ENCODE measurements at regions not wholly inside any gene's neighbourhood (a gene's known extent, or its start where the extent isn't known, plus 50 kb on each side); places are given as distances from the start of the nearest gene placed in this dataset.

DNA sequence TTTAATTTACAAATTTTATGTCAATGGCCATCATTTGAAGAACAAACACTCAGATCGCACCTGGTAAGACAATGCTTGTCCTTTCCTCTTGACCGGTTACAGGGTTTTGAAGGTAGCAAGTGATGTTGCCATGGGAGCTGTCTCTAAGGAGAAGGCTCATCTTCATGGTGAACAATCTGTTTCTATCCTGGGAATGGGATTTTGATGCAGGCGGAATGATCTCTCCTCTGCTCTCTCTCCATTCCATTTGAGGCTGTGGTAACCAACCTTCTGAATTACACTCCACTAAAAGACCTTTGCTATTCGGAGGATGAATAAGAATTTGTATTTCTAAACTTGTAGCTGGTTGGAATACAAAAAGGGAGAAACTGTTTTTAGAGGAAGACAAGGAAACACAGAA lies 57.9 kb upstream of the SLC5A9 start:
- Histone ChIP-seq H3K27ac (ENCODE audit: low read depth, low read length) (no peak overlapping the region), H3K9ac (ENCODE audit: low read depth in 1 of 2, low read length in 2 of 2) (no peak overlapping the region), H3K4me1 (ENCODE audit: control insufficient read depth in 1 of 2, insufficient read depth in 2 of 2, low read length in 2 of 2) (no peaks in the 10 kb centered on the region), H3K27me3 (ENCODE audit: control insufficient read depth in 1 of 2, insufficient read depth in 2 of 2, low read length in 2 of 2) (no peaks in the 10 kb centered on the region), H3K36me3 (ENCODE audit: control insufficient read depth in 1 of 2, insufficient read depth in 2 of 2, low read length in 2 of 2) (no peaks in the 10 kb centered on the region), H3K4me3 (ENCODE audit: low read depth in 1 of 2, low read length in 2 of 2) (no peak overlapping the region), H3K9me3 (ENCODE audit: control insufficient read depth in 1 of 2, low read length in 2 of 2) (no peaks in the 10 kb centered on the region)

DNA sequence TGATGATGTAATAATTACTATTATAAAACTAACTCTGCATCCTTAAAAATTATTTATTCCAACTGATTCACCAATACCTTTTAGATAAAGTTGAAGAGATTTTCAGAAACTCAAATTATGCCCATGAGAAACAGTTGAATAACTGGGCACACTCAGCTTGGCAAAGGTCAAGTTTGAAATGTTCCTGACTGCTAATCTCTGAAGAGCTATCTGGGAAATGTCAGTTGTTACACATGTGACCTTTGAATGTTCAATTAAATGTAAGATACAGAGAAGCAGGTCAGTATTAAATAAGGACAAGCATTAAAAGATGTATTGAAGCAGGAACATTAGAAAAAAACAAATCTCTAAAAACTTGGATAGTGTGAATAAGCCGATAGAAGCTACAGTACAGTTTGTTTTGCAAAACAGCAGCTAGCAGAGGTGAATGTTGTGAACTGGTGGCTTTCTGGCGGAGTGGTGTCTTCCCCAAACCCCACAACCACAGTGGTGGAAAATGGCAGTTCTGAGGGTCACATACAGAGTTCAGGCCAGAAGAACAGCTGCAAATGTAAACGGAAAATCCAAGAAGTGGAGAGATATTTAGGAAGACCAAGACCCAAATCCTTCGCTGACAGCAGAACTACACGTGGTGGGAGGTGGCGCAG lies 61.9 kb upstream of the SLC5A9 start:
- H3K4me1 ChIP-seq (ENCODE audit: control insufficient read depth in 1 of 2, insufficient read depth in 2 of 2, low read length in 2 of 2): no peaks in the 10 kb centered on the region
- H3K4me3 ChIP-seq (ENCODE audit: low read depth in 1 of 2, low read length in 2 of 2): no peak overlapping the region
- H3K9ac ChIP-seq (ENCODE audit: low read depth in 1 of 2, low read length in 2 of 2): no peak overlapping the region
- H3K9me3 ChIP-seq (ENCODE audit: control insufficient read depth in 1 of 2, low read length in 2 of 2): no peaks in the 10 kb centered on the region
- H3K27ac ChIP-seq (ENCODE audit: low read depth, low read length): no peak overlapping the region
- no peaks in the 10 kb centered on the region for H3K27me3 ChIP-seq (ENCODE audit: control insufficient read depth in 1 of 2, insufficient read depth in 2 of 2, low read length in 2 of 2)
- H3K36me3 ChIP-seq (ENCODE audit: control insufficient read depth in 1 of 2, insufficient read depth in 2 of 2, low read length in 2 of 2): no peaks in the 10 kb centered on the region

DNA sequence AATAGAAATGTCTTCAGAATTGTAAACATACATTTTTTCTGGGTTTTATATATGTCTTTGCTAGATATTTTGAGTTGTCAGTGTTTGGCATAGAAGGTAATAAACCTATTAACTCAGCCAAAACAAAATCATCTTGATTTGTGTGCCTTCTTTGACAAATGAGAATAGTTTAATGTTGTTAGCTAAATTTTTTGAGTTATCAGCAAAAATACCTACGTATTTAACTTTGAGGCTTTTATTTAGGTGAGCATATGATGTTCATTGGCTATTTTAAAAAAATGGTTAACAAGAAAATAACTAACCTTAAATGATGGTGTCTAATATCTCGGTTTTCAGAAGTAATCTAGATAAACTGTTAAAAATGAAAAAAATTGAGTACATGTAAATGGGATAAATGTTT lies 83.2 kb upstream of the SLC5A9 start:
- H3K9ac ChIP-seq (ENCODE audit: low read depth in 1 of 2, low read length in 2 of 2): no peak overlapping the region
- H3K36me3 ChIP-seq (ENCODE audit: control insufficient read depth in 1 of 2, insufficient read depth in 2 of 2, low read length in 2 of 2): no peaks in the 10 kb centered on the region
- no peaks in the 10 kb centered on the region for H3K4me1 ChIP-seq (ENCODE audit: control insufficient read depth in 1 of 2, insufficient read depth in 2 of 2, low read length in 2 of 2)
- H3K9me3 ChIP-seq (ENCODE audit: control insufficient read depth in 1 of 2, low read length in 2 of 2): no peaks in the 10 kb centered on the region
- H3K27ac ChIP-seq (ENCODE audit: low read depth, low read length): no peak overlapping the region
- no peak overlapping the region for H3K4me3 ChIP-seq (ENCODE audit: low read depth in 1 of 2, low read length in 2 of 2)
- H3K27me3 ChIP-seq (ENCODE audit: control insufficient read depth in 1 of 2, insufficient read depth in 2 of 2, low read length in 2 of 2): no peaks in the 10 kb centered on the region

DNA sequence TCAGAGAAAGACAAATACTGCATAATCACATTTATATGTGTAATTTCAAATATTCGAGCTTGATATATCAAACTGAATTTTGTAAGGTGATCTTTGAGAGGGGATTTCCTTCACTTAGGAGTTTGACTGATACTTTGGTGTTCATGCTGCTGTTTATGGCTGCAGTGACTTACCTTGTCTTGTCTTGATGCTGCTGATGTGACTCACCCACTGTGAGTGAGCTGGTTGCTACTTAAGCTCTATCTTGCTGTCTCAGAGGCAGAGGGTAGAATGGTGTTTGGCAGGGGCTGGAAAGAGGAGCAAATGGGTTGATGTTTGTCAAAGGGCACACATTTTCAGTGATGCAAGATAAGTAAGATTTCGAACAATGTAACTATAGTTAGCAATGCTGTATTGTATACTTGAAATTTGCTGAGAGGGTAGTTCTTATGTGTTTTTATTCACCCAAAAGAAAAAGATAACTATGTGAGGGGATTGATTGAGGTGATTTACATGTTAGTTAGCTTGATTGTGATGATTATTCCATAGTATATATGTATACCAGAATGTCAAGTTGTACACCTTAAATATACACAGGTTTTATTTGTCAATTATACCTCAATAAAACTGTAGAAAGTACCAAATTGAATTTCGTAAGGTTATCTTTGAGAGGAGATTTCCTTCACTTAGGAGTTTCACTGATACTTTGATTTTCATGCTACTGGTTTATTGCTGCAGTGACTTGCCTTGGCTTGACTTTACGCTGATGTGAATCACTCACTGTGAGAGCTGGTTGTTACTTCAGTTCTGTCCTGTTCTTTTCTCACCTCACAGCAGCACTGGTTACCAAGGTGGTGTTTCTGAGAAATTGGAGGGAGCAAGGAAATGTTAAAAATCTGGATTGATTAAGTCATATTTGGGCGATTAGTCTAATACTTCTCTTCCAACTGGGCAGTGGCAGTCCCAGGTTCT lies 94.5 kb upstream of the SLC5A9 start:
- Histone ChIP-seq H3K36me3 (ENCODE audit: control insufficient read depth in 1 of 2, insufficient read depth in 2 of 2, low read length in 2 of 2) (no peaks in the 10 kb centered on the region), H3K27me3 (ENCODE audit: control insufficient read depth in 1 of 2, insufficient read depth in 2 of 2, low read length in 2 of 2) (no peaks in the 10 kb centered on the region), H3K4me1 (ENCODE audit: control insufficient read depth in 1 of 2, insufficient read depth in 2 of 2, low read length in 2 of 2) (no peaks in the 10 kb centered on the region), H3K9me3 (ENCODE audit: control insufficient read depth in 1 of 2, low read length in 2 of 2) (no peaks in the 10 kb centered on the region), H3K27ac (ENCODE audit: low read depth, low read length) (no peak overlapping the region), H3K4me3 (ENCODE audit: low read depth in 1 of 2, low read length in 2 of 2) (no peak overlapping the region), H3K9ac (ENCODE audit: low read depth in 1 of 2, low read length in 2 of 2) (no peak overlapping the region)

DNA sequence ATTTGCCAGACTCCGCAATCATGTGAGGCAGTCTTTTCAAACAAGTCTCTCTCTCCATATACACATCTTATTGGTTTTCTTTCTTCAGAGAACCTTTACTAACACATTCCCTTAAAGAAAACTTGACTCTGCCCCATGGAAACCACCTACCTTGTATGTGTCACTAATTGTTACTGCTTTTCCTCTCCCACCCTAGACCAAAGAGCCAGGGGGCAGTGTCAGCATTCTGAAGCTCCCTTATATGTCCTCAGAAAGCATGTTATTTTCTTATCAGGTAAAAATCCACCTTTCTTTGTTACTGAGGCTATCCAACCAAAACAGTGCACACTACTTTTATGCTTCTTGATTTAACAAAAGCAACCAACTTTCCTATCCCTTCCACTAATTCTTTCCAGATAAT lies 98.9 kb upstream of the SLC5A9 start:
- Histone ChIP-seq H3K27ac (ENCODE audit: low read depth, low read length) (no peak overlapping the region), H3K27me3 (ENCODE audit: control insufficient read depth in 1 of 2, insufficient read depth in 2 of 2, low read length in 2 of 2) (no peaks in the 10 kb centered on the region), H3K9ac (ENCODE audit: low read depth in 1 of 2, low read length in 2 of 2) (no peak overlapping the region)

DNA sequence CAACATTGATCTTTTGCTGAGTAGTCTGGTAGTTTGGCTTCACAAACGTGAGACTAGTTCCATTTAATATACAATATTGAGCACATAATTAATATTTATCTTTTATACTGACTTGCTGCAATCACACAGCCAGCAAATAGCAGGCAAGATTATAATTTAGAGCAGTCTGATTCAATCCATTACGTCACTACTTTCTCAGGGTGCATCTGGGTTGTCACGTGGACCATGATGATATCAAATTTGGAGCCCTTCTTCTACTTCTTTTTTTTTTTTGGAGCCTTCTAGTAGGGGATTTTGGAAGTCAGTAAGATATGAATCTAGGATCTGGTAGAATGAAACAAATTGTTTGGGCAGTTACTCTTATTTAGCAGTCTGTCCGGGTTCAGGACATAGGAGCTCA lies 100.6 kb upstream of the SLC5A9 start:
- H3K9me3 ChIP-seq (ENCODE audit: control insufficient read depth in 1 of 2, low read length in 2 of 2): no peaks in the 10 kb centered on the region
- no peaks in the 10 kb centered on the region for H3K36me3 ChIP-seq (ENCODE audit: control insufficient read depth in 1 of 2, insufficient read depth in 2 of 2, low read length in 2 of 2)
- H3K4me3 ChIP-seq (ENCODE audit: low read depth in 1 of 2, low read length in 2 of 2): no peak overlapping the region
- H3K9ac ChIP-seq (ENCODE audit: low read depth in 1 of 2, low read length in 2 of 2): no peak overlapping the region
- H3K27ac ChIP-seq (ENCODE audit: low read depth, low read length): no peak overlapping the region
- H3K4me1 ChIP-seq (ENCODE audit: control insufficient read depth in 1 of 2, insufficient read depth in 2 of 2, low read length in 2 of 2): no peaks in the 10 kb centered on the region
- no peaks in the 10 kb centered on the region for H3K27me3 ChIP-seq (ENCODE audit: control insufficient read depth in 1 of 2, insufficient read depth in 2 of 2, low read length in 2 of 2)

More for the DNA sequence above, 98.9 kb upstream of the SLC5A9 start:
- Histone ChIP-seq H3K36me3 (ENCODE audit: control insufficient read depth in 1 of 2, insufficient read depth in 2 of 2, low read length in 2 of 2) (no peaks in the 10 kb centered on the region), H3K4me3 (ENCODE audit: low read depth in 1 of 2, low read length in 2 of 2) (no peak overlapping the region), H3K9me3 (ENCODE audit: control insufficient read depth in 1 of 2, low read length in 2 of 2) (no peaks in the 10 kb centered on the region), H3K4me1 (ENCODE audit: control insufficient read depth in 1 of 2, insufficient read depth in 2 of 2, low read length in 2 of 2) (no peaks in the 10 kb centered on the region)

DNA sequence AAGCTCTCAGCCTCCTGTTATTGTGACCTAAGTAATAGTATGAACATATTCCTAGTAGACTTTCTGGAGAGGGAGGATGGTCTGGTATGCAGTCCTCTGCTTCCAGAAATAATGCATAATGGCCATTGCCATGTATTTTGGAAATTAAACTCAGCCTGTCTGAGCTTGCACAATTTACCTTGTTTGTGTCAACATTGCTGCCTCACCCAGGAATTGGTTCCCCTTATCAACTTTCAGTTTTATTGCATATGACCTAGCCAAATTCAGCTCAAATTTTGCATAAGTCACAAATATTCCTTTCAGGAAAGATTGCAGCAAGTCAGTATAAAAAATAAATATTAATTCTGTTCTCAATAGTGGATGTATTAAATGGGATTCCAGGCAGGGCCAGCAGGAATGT lies 101.9 kb upstream of the SLC5A9 start:
- no peak overlapping the region for H3K4me3 ChIP-seq (ENCODE audit: low read depth in 1 of 2, low read length in 2 of 2)
- H3K27ac ChIP-seq (ENCODE audit: low read depth, low read length): no peak overlapping the region
- H3K9ac ChIP-seq (ENCODE audit: low read depth in 1 of 2, low read length in 2 of 2): no peak overlapping the region
- no peaks in the 10 kb centered on the region for H3K36me3 ChIP-seq (ENCODE audit: control insufficient read depth in 1 of 2, insufficient read depth in 2 of 2, low read length in 2 of 2)
- no peaks in the 10 kb centered on the region for H3K4me1 ChIP-seq (ENCODE audit: control insufficient read depth in 1 of 2, insufficient read depth in 2 of 2, low read length in 2 of 2)
- H3K27me3 ChIP-seq (ENCODE audit: control insufficient read depth in 1 of 2, insufficient read depth in 2 of 2, low read length in 2 of 2): no peaks in the 10 kb centered on the region
- H3K9me3 ChIP-seq (ENCODE audit: control insufficient read depth in 1 of 2, low read length in 2 of 2): no peaks in the 10 kb centered on the region

DNA sequence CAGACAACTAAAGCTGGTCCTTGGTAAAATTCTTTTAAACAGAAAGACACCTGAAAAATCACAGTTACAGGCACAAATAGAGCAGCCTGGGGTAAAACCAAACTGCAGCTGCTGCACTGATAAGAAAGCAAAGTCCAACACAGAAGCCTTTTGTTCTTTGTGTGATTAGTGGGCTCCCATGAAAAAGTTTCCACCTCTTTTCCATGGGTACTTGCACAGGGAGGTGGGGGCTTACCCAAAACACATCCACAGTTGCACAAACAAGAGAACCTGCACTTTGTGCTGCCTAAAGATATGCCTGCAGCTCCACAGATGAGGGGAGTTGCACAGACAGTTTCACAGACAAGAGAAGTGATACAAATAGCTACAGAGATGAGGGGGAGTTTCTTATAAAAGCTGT lies 106.7 kb upstream of the SLC5A9 start:
- Histone ChIP-seq H3K9me3 (ENCODE audit: control insufficient read depth in 1 of 2, low read length in 2 of 2) (no peaks in the 10 kb centered on the region), H3K27ac (ENCODE audit: low read depth, low read length) (no peak overlapping the region), H3K4me1 (ENCODE audit: control insufficient read depth in 1 of 2, insufficient read depth in 2 of 2, low read length in 2 of 2) (peaks cover 0 to 8% of the 10 kb centered on the region in 2 donors), H3K9ac (ENCODE audit: low read depth in 1 of 2, low read length in 2 of 2) (no peak overlapping the region), H3K4me3 (ENCODE audit: low read depth in 1 of 2, low read length in 2 of 2) (no peak overlapping the region), H3K27me3 (ENCODE audit: control insufficient read depth in 1 of 2, insufficient read depth in 2 of 2, low read length in 2 of 2) (no peaks in the 10 kb centered on the region), H3K36me3 (ENCODE audit: control insufficient read depth in 1 of 2, insufficient read depth in 2 of 2, low read length in 2 of 2) (no peaks in the 10 kb centered on the region)

DNA sequence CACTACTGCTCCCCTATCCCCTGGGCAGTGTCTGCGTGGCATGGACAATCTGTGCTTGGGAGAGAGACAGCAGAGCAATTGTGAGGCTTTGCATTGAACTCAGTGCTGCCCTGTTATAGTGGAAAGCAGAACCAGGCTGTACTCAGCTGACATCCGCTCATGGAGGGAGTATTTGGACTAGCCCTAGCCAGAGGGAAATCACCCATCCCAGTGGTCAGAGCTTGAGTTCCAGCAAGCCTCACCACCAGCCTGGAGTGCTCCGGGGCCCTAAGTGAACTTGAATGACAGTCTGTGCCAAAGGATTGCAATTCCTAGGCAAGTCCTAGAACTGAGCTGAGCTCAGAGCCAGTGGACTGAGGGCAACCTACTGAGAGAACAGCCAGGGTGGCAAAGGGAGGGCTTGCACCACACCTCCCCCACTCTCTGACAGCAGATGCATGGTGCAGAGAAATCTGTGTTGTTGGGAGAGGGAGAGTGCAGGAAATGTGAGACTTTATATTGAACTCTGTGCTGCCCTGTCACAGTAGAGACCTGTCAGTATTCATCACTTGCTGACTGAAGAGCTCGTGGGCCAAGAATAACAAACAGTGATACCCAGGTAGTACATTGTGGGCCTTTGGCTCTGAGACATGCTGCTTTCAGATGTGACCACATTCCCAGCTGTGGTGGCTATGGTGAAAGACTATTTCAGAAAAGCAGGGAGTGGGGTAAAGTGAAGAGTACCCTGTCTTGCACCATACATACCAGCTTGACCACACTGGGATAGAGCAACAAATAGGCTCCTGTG lies 107.7 kb upstream of the SLC5A9 start:
- H3K27me3 ChIP-seq (ENCODE audit: control insufficient read depth in 1 of 2, insufficient read depth in 2 of 2, low read length in 2 of 2): no peaks in the 10 kb centered on the region
- H3K4me3 ChIP-seq (ENCODE audit: low read depth in 1 of 2, low read length in 2 of 2): no peak overlapping the region
- H3K9ac ChIP-seq (ENCODE audit: low read depth in 1 of 2, low read length in 2 of 2): no peak overlapping the region
- H3K9me3 ChIP-seq (ENCODE audit: control insufficient read depth in 1 of 2, low read length in 2 of 2): no peaks in the 10 kb centered on the region
- H3K27ac ChIP-seq (ENCODE audit: low read depth, low read length): no peak overlapping the region
- H3K36me3 ChIP-seq (ENCODE audit: control insufficient read depth in 1 of 2, insufficient read depth in 2 of 2, low read length in 2 of 2): no peaks in the 10 kb centered on the region
- peaks cover 0 to 8% of the 10 kb centered on the region in 2 donors for H3K4me1 ChIP-seq (ENCODE audit: control insufficient read depth in 1 of 2, insufficient read depth in 2 of 2, low read length in 2 of 2)

All from duodenal mucosa (tissue), 2 donors.